Sigmoid colon (tissue), 6 donors: ENCODE measurements at regions not wholly inside any gene's neighbourhood (a gene's known extent, or its start where the extent isn't known, plus 50 kb on each side); places are given as distances from the start of the nearest gene placed in this dataset.

Experiments used
- DNase-seq: peaks from one replicate; pipeline ENCODE4 v3.0.0-alpha.2; 2019
- H3K27ac ChIP-seq, 4 donors: fragments of 200-600 bp; sonication (generic); one replicate each; pipeline ENCODE4 v1.5.1; 2016 to 2019; ENCODE audit warnings: mild to moderate bottlenecking in 1 of 4
- H3K27me3 ChIP-seq, 3 donors: fragments of 200-600 bp; sonication (generic); one replicate each; pipeline ENCODE4 v1.5.1; 2019; ENCODE audit warnings: mild to moderate bottlenecking in 1 of 3
- H3K36me3 ChIP-seq, 4 donors: fragments of 200-600 bp; sonication (generic); one replicate each; pipeline ENCODE4 v1.5.1; 2016 to 2019
- H3K4me1 ChIP-seq, 4 donors: fragments of 200-600 bp; sonication (generic); one replicate each; pipeline ENCODE4 v1.5.1; 2017 to 2019
- H3K4me3 ChIP-seq, 4 donors: fragments of 200-600 bp; sonication (generic); one replicate each; pipeline ENCODE4 v1.5.1; 2017 to 2019; ENCODE audit warnings: mild to moderate bottlenecking in 2 of 4, moderate library complexity in 1 of 4
- H3K9me3 ChIP-seq, 4 donors: fragments of 200-600 bp in 3 of 4; sonication (generic) in 3 of 4; one replicate each; pipeline versions ENCODE4 v1.5.1 to v1.6.1; 2013 to 2019
- EP300 ChIP-seq, 4 donors: sonication (generic); formaldehyde crosslinking; IDR thresholded peaks; one replicate each; pipeline ENCODE4 v1.6.1; 2017; ENCODE audit warnings: antibody characterized with exemption in 4 of 4
- POLR2A ChIP-seq, 2 donors: fragments of 450-650 bp; IDR thresholded peaks; one replicate each; pipeline ENCODE4 v1.6.1; 2016; ENCODE audit warnings: antibody characterized with exemption in 2 of 2, mild to moderate bottlenecking in 2 of 2, moderate library complexity in 2 of 2
- POLR2AphosphoS5 ChIP-seq, 4 donors: sonication (generic); formaldehyde crosslinking; IDR thresholded peaks; one replicate each; pipeline ENCODE4 v1.6.1; 2017; ENCODE audit warnings: antibody characterized with exemption in 4 of 4
- WGBS, 2 donors: extraction: QIAGEN DNeasy Blood & Tissue Kit; methylation state at CpG; one replicate each; pipeline ENCODE4 v1.1.7; 2013; 5-methylcytosine and 5-hydroxymethylcytosine counted together
- intact Hi-C: fragments of 100-400 bp; cut with DNase I; formaldehyde crosslinking; loops from one replicate; pipeline ENCODE4 v1.15.1; 2023
- TF ChIP-seq, protein P1 (sequence below), 4 experiments: fragments of 450-650 bp in 3 of 4; fragments of 200-600 bp in 1 of 4; IDR thresholded peaks; one replicate each; pipeline ENCODE4 v1.5.1; 2016 to 2019; ENCODE audit warnings: antibody characterized with exemption in 4 of 4, mild to moderate bottlenecking in 3 of 4, moderate library complexity in 2 of 4
- donor health status: healthy with polysubstance abuse.
- donor health status: healthy.

DNA sequence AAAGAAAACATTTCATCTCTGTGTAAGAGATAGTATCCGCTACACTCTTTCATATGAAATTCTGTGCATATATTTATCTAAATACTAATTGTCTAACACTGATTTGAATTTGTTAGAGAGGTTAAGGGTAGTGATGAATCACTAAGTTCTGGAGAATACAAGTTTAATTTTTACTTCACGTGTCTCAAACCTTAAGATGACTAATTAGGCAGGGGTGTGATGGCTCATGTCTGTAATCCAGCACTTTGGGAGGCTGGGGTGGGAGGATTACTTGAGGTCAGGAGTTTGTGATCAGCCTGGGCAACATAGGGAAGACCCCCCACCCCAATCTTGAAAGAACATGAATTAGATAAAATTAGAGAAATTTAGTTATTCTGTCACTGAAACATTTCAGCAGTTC lies 2241.9 kb downstream of the PCDH7 start:
- 87 to 91% methylated on average over 2 of the region's 2 CpGs for WGBS, 2 donors

DNA sequence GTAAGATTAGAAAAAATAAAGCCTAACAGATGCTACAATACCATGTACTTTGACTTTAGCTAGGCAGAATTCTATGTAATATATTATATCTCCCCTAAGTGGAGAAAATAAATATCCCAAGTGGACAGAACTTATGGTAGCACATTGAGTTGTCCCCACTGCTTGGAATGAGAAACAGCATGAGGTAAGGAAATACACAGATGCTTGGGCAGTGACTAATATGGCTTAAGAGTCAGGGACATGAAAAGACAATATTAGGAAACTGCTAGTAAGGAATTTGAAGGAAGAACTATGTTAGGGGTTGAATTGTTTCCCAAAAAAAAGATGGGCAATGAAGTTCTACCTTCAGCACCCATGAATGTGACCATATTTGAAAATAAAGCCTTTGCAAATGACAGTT lies 2265.1 kb downstream of the PCDH7 start:
- intact Hi-C loops = no loop called here
- TF ChIP-seq, protein P1, sequence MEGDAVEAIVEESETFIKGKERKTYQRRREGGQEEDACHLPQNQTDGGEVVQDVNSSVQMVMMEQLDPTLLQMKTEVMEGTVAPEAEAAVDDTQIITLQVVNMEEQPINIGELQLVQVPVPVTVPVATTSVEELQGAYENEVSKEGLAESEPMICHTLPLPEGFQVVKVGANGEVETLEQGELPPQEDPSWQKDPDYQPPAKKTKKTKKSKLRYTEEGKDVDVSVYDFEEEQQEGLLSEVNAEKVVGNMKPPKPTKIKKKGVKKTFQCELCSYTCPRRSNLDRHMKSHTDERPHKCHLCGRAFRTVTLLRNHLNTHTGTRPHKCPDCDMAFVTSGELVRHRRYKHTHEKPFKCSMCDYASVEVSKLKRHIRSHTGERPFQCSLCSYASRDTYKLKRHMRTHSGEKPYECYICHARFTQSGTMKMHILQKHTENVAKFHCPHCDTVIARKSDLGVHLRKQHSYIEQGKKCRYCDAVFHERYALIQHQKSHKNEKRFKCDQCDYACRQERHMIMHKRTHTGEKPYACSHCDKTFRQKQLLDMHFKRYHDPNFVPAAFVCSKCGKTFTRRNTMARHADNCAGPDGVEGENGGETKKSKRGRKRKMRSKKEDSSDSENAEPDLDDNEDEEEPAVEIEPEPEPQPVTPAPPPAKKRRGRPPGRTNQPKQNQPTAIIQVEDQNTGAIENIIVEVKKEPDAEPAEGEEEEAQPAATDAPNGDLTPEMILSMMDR (IDR thresholded peaks at IDR 0.05) = no peak
- TF ChIP-seq EP300 (IDR thresholded peaks at IDR 0.05) (no peak), POLR2AphosphoS5 (IDR thresholded peaks at IDR 0.05) (no peak), POLR2A (IDR thresholded peaks at IDR 0.05) (no peak)
- no peak overlapping the region for H3K4me3 ChIP-seq
- H3K36me3 ChIP-seq = no peaks in the 10 kb centered on the region
- DNase-seq = no peak
- H3K4me1 ChIP-seq = peaks cover 0 to 4% (median 0%) of the 10 kb centered on the region in 4 donors
- H3K27me3 ChIP-seq = no peaks in the 10 kb centered on the region
- no peak overlapping the region for H3K27ac ChIP-seq
- H3K9me3 ChIP-seq = no peaks in the 10 kb centered on the region

More for the DNA sequence above, 2241.9 kb downstream of the PCDH7 start:
- TF ChIP-seq EP300 (IDR thresholded peaks at IDR 0.05) (no peak), POLR2AphosphoS5 (IDR thresholded peaks at IDR 0.05) (no peak), POLR2A (IDR thresholded peaks at IDR 0.05) (no peak)
- TF ChIP-seq, protein P1 (IDR thresholded peaks at IDR 0.05) = no peak
- Histone ChIP-seq H3K27ac (no peak overlapping the region), H3K4me3 (no peak overlapping the region), H3K36me3 (no peaks in the 10 kb centered on the region), H3K27me3 (no peaks in the 10 kb centered on the region), H3K9me3 (no peaks in the 10 kb centered on the region), H3K4me1 (no peaks in the 10 kb centered on the region)
- no peak for DNase-seq
- intact Hi-C loops = no loop called here

DNA sequence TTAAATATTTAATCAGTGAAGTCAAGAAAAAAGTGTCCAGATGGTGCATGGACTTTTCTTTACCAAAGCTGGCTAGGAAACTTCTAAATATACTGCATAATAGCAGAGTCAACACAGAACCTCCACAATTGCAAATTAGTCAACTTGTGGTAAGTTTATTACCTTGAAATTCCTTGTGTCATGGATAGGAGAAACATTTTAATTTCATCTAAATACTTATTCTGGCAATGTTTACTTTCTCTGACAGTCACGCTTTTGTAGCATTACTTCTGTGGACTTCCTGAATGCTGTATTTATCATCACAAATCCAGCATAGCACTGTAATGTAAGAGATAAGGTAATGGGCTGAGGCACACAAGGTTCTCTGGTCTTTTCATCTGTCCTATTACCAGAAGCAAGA lies 2266.1 kb downstream of the PCDH7 start:
- TF ChIP-seq EP300 (IDR thresholded peaks at IDR 0.05) (no peak), POLR2A (IDR thresholded peaks at IDR 0.05) (no peak), POLR2AphosphoS5 (IDR thresholded peaks at IDR 0.05) (no peak)
- TF ChIP-seq, protein P1 (IDR thresholded peaks at IDR 0.05) = no peak
- Histone ChIP-seq H3K27ac (no peak overlapping the region), H3K4me1 (peaks cover 0 to 4% (median 0%) of the 10 kb centered on the region in 4 donors), H3K36me3 (no peaks in the 10 kb centered on the region), H3K4me3 (no peak overlapping the region), H3K27me3 (no peaks in the 10 kb centered on the region), H3K9me3 (no peaks in the 10 kb centered on the region)
- intact Hi-C loops = no loop called here
- 14 to 57% methylated on average over 1 of the region's 1 CpG for WGBS, 2 donors
- no peak for DNase-seq

DNA sequence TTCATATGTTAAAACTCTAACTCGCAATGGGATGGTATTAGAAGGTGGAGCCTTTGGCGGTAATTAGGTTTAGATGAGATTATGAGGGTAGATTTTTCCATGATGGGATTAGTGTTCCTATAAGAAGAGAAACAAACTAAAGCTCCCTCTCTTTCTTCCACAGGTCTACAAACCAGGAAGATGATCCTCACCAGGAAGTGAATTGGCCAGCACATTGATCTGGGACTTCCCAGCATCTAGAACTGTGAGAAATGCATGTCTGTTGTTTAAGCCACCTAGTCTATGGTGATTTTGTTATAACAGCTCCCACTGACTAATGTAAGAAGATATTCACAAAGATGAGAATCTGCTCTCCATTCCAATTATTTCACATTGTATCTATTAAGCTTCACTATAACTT lies 2266.9 kb downstream of the PCDH7 start:
- Histone ChIP-seq H3K4me3 (no peak overlapping the region), H3K27me3 (no peaks in the 10 kb centered on the region), H3K27ac (no peak overlapping the region), H3K4me1 (peaks cover 0 to 4% (median 0%) of the 10 kb centered on the region in 4 donors), H3K36me3 (no peaks in the 10 kb centered on the region), H3K9me3 (no peaks in the 10 kb centered on the region)
- DNase-seq = no peak
- no peak for TF ChIP-seq EP300 (IDR thresholded peaks at IDR 0.05)
- TF ChIP-seq, protein P1 (IDR thresholded peaks at IDR 0.05) = no peak
- no peak for TF ChIP-seq POLR2A (IDR thresholded peaks at IDR 0.05)
- no peak for TF ChIP-seq POLR2AphosphoS5 (IDR thresholded peaks at IDR 0.05)
- 13 to 66% methylated on average over 2 of the region's 2 CpGs for WGBS, 2 donors
- intact Hi-C loops = no loop called here

DNA sequence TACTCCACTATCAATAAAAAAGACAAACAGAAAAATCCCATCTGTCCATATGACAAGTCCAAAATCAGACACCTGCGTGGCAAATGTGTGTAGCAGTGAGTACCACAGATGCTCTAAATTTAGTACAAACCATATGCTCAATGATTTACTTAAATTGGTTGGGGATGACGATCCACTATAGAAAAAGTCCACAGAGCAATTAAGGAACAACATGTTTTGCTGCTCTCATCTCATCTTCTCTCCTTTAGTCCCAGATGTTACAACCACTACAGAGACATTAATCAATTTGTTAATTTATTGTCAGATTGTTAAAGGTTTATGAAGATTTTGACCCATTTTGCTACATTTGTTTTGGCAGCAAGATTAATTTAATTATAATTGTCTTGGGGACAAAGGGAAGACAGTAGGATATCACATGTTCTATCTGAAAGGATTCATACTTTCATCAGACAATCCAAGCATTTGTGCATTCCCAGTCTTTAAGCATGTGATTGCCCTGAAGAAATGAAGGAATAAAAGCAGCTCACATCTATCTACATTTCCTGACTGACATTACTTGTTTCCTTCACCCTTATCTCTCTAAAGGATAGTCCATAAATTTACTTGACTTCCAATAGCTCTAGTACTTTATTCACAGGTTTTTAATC lies 2268.1 kb downstream of the PCDH7 start:
- no peak overlapping the region for H3K4me3 ChIP-seq
- intact Hi-C loops = no loop called here
- no peaks in the 10 kb centered on the region for H3K36me3 ChIP-seq
- no peak for TF ChIP-seq POLR2A (IDR thresholded peaks at IDR 0.05)
- no peak for TF ChIP-seq POLR2AphosphoS5 (IDR thresholded peaks at IDR 0.05)
- no peak for TF ChIP-seq EP300 (IDR thresholded peaks at IDR 0.05)
- TF ChIP-seq, protein P1 (IDR thresholded peaks at IDR 0.05) = no peak
- no peaks in the 10 kb centered on the region for H3K27me3 ChIP-seq
- no peak overlapping the region for H3K27ac ChIP-seq
- no peaks in the 10 kb centered on the region for H3K9me3 ChIP-seq
- peaks cover 0 to 4% (median 0%) of the 10 kb centered on the region in 4 donors for H3K4me1 ChIP-seq
- DNase-seq = no peak
- WGBS, 2 donors = 61 to 68% methylated on average over 2 of the region's 2 CpGs
